OCI-LY1 (cell line): ENCODE measurements at regions not wholly inside any gene's neighbourhood (a gene's known extent, or its start where the extent isn't known, plus 50 kb on each side); places are given as distances from the start of the nearest gene placed in this dataset.

Source experiments
- CTCF ChIP-seq: fragments of 200-600 bp; sonication (generic), shearing (Covaris generic); IDR thresholded peaks from 2 replicates; pipeline ENCODE4 v1.5.1; 2017; ENCODE audit warnings: mild to moderate bottlenecking, antibody characterized with exemption, low read length, moderate library complexity, mixed read lengths
- EZH2 ChIP-seq: fragments of 200-600 bp; sonication (generic), shearing (Covaris generic); IDR thresholded peaks from 2 replicates; pipeline ENCODE4 v1.8.0; 2017; ENCODE audit warnings: borderline replicate concordance, mixed run types, mild to moderate bottlenecking, antibody characterized with exemption, low read length, moderate library complexity, mixed read lengths

DNA sequence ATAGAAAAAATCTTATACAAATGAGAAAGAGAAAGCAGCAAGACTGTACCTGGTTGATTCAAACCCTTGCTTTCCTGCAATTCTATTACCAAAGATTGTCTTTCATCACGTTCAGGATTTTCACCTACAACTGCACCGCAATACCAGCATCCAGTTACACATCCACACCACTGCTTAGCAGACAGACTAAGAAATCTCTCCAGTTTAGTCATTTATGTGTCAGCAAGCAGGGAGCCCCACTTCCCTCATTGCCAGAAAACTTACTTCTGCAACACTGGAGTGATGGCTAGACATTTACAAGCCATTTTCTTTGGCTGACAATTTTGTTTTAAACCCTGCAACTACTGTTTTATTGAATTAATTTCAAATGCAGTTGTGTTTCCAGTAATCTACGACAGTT, 359.6 kb upstream of the MEOX2 start:
- TF ChIP-seq CTCF (no peak), EZH2 (no peak)
